ENCODE measurements at regions not wholly inside any gene's neighbourhood (a gene's known extent, or its start where the extent isn't known, plus 50 kb on each side); places are given as distances from the start of the nearest gene placed in this dataset.

GRCh38 chr5:10106285-10106684, 143.4 kb downstream of the ATPSCKMT start:
- no peak for TF ChIP-seq SP1 (IDR thresholded peaks at IDR 0.05)
- no peak for TF ChIP-seq ELF4 (IDR thresholded peaks at IDR 0.05)
- no peak for TF ChIP-seq PKNOX1 (IDR thresholded peaks at IDR 0.05)
- TF ChIP-seq FOXM1 (IDR thresholded peaks at IDR 0.05; ENCODE audit: borderline replicate concordance) = no peak
- TF ChIP-seq LEF1 (IDR thresholded peaks at IDR 0.05; ENCODE audit: borderline replicate concordance) = no peak
